GM23338 (cell line): ENCODE measurements at regions not wholly inside any gene's neighbourhood (a gene's known extent, or its start where the extent isn't known, plus 50 kb on each side); places are given as distances from the start of the nearest gene placed in this dataset.

Experiments used
- ATAC-seq: fragments of 200-7000 bp; cut with Tn5 transposase; 3 replicates; pipeline ENCODE4 v1.9.1; 2020
- DNase-seq: peaks from one replicate; pipeline ENCODE4 v3.0.0-alpha.2; 2015; ENCODE audit warnings: low spot score
- H2AFZ ChIP-seq: fragments of 200-600 bp; sonication (generic); 2 replicates; pipeline ENCODE4 v1.8.0; 2016; ENCODE audit warnings: antibody characterized with exemption, mild to moderate bottlenecking, moderate library complexity
- H3F3A ChIP-seq: fragments of 200-600 bp; sonication (generic); replicated peaks from 2 replicates; pipeline ENCODE4 v1.8.0; 2017; ENCODE audit warnings: antibody characterized with exemption, mixed run types, low read depth
- H3K27ac ChIP-seq: fragments of 200-600 bp; sonication (generic); 2 replicates; pipeline ENCODE4 v1.6.1; 2016; ENCODE audit warnings: low read depth
- H3K27me3 ChIP-seq: fragments of 200-600 bp; sonication (generic); 2 replicates; pipeline ENCODE4 v1.8.0; 2016; ENCODE audit warnings: mild to moderate bottlenecking, mixed run types, moderate library complexity; ENCODE audit not compliant: insufficient read depth
- H3K36me3 ChIP-seq: fragments of 200-600 bp; sonication (generic); 2 replicates; pipeline ENCODE4 v1.8.0; 2016; ENCODE audit warnings: mild to moderate bottlenecking; ENCODE audit not compliant: insufficient read depth
- H3K4me1 ChIP-seq: fragments of 200-600 bp; sonication (generic); 2 replicates; pipeline ENCODE4 v1.8.0; 2016; ENCODE audit warnings: mild to moderate bottlenecking, moderate library complexity; ENCODE audit not compliant: insufficient read depth
- H3K4me2 ChIP-seq: fragments of 200-600 bp; sonication (generic); 2 replicates; pipeline ENCODE4 v1.7.1; 2017; ENCODE audit warnings: mixed run types
- H3K4me3 ChIP-seq: fragments of 200-600 bp; sonication (generic); 2 replicates; pipeline ENCODE4 v1.6.1; 2016; ENCODE audit warnings: mixed run types
- H3K79me2 ChIP-seq: fragments of 200-600 bp; sonication (generic); replicated peaks from 2 replicates; pipeline ENCODE4 v1.8.0; 2017; ENCODE audit warnings: mild to moderate bottlenecking; ENCODE audit not compliant: insufficient read depth
- H3K9me2 ChIP-seq: fragments of 200-600 bp; sonication (generic); 2 replicates; pipeline ENCODE4 v1.8.0; 2017; ENCODE audit not compliant: insufficient read depth
- H4K20me1 ChIP-seq: fragments of 200-600 bp; sonication (generic); replicated peaks from 2 replicates; pipeline ENCODE4 v1.8.0; 2017; ENCODE audit warnings: mild to moderate bottlenecking; ENCODE audit not compliant: insufficient read depth
- H3K27ac Mint-ChIP-seq: 2 replicates; pipeline ENCODE4 v1.8.0; 2020; ENCODE audit warnings: inconsistent platforms, mild to moderate bottlenecking, moderate library complexity, mixed read lengths
- H3K27me3 Mint-ChIP-seq: 3 replicates; pipeline ENCODE4 v1.8.0; 2022; ENCODE audit warnings: low read depth, mild to moderate bottlenecking, moderate library complexity, mixed read lengths, inconsistent platforms; ENCODE audit not compliant: insufficient read depth, poor library complexity
- H3K36me3 Mint-ChIP-seq: 3 replicates; pipeline ENCODE4 v1.8.0; 2021; ENCODE audit warnings: low read depth, mild to moderate bottlenecking, inconsistent platforms, moderate library complexity, mixed read lengths
- H3K4me1 Mint-ChIP-seq: 3 replicates; pipeline ENCODE4 v1.8.0; 2020; ENCODE audit warnings: mild to moderate bottlenecking, inconsistent platforms, mixed read lengths
- H3K4me3 Mint-ChIP-seq: 3 replicates; pipeline ENCODE4 v1.8.0; 2021; ENCODE audit warnings: moderate library complexity, mild to moderate bottlenecking, inconsistent platforms, mixed read lengths
- H3K9me3 Mint-ChIP-seq: 3 replicates; pipeline ENCODE4 v1.8.0; 2020; ENCODE audit warnings: moderate library complexity, mild to moderate bottlenecking, inconsistent platforms, mixed read lengths
- CREB1 ChIP-seq: fragments of 250-450 bp; sonication (Bioruptor Pico); IDR thresholded peaks from 2 replicates; pipeline ENCODE4 v1.5.0; 2020; ENCODE audit warnings: low read depth, mild to moderate bottlenecking, moderate library complexity
- ETS1 ChIP-seq: IDR thresholded peaks from 2 replicates; pipeline ENCODE4 v1.6.1; 2016; ENCODE audit warnings: antibody characterized with exemption
- EZH2 ChIP-seq: fragments of 200-600 bp; sonication (generic); IDR thresholded peaks from one replicate; pipeline ENCODE4 v1.8.0; 2017; ENCODE audit warnings: antibody characterized with exemption, mild to moderate bottlenecking, low read depth; ENCODE audit not compliant: unreplicated experiment
- EZH2phosphoT487 ChIP-seq: fragments of 200-600 bp; sonication (generic); IDR thresholded peaks from one replicate; pipeline ENCODE4 v1.8.1; 2018; ENCODE audit warnings: antibody characterized with exemption; ENCODE audit not compliant: unreplicated experiment
- JUNB ChIP-seq: IDR thresholded peaks from one replicate; pipeline ENCODE4 v1.6.1; 2016; ENCODE audit warnings: antibody characterized with exemption; ENCODE audit not compliant: unreplicated experiment
- NANOG ChIP-seq: IDR thresholded peaks from 2 replicates; pipeline ENCODE4 v1.6.1; 2016; ENCODE audit warnings: antibody characterized with exemption, borderline replicate concordance
- POLR2AphosphoS5 ChIP-seq: IDR thresholded peaks from 2 replicates; pipeline ENCODE4 v1.6.1; 2016; ENCODE audit warnings: antibody characterized with exemption, low read depth
- STAT1 ChIP-seq: IDR thresholded peaks from one replicate; pipeline ENCODE4 v1.6.1; 2016; ENCODE audit warnings: antibody characterized with exemption; ENCODE audit not compliant: unreplicated experiment
- ZNF114 ChIP-seq: fragments of 250-450 bp; sonication (Bioruptor Pico); IDR thresholded peaks from 2 replicates; pipeline ENCODE4 v1.5.0; 2020; ENCODE audit warnings: mild to moderate bottlenecking, moderate library complexity
- ZNF331 ChIP-seq: fragments of 250-450 bp; sonication (Bioruptor Pico); IDR thresholded peaks from 2 replicates; pipeline ENCODE4 v1.5.0; 2020; ENCODE audit warnings: low read depth, mild to moderate bottlenecking, moderate library complexity
- ZNF462 ChIP-seq: fragments of 250-450 bp; sonication (Bioruptor Pico); IDR thresholded peaks from 2 replicates; pipeline ENCODE4 v1.5.0; 2020; ENCODE audit warnings: mild to moderate bottlenecking, moderate library complexity
- TF ChIP-seq, protein P1 (sequence below), 2 experiments: fragments of 200-600 bp in 1 of 2; sonication (generic) in 1 of 2; conservative IDR thresholded peaks; 2 replicates each; pipeline versions ENCODE4 v1.5.1 to v1.6.1; 2016 to 2017; ENCODE audit warnings: antibody characterized with exemption in 2 of 2, low read depth in 2 of 2, mild to moderate bottlenecking in 2 of 2, moderate library complexity in 1 of 2
- TF ChIP-seq, protein P2 (sequence below): IDR thresholded peaks from one replicate; pipeline ENCODE4 v1.6.1; 2018; ENCODE audit warnings: antibody characterized with exemption; ENCODE audit not compliant: unreplicated experiment

DNA sequence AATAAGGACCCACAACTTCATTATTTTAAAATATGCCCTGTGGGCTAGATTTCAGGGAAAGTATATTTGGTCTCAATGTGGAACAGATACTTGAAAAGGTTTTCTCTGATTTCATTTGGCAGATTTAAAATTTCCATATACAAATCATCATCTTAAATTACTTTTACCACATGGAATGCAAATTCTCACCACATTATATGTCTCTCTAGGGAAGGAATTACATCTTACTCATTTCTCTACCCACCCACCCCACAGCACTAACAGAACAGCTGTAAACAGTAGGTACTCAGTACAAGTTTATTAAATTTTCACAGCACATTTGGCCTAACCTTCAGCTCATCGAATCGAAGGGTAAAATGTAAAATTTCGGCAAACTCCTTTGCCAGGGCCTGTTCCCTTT lies 104.0 kb downstream of the CYRIA start:
- Mint-ChIP-seq H3K9me3 (no peaks in the 10 kb centered on the region), H3K4me1 (peaks cover under 1% of the 10 kb centered on the region; the same call in 1 of the 3 replicates), H3K27ac (no peak overlapping the region), H3K27me3 (no peaks in the 10 kb centered on the region), H3K36me3 (no peaks in the 10 kb centered on the region), H3K4me3 (no peak overlapping the region)
- no peak for ATAC-seq
- H4K20me1 ChIP-seq = no peaks in the 10 kb centered on the region
- no peak for DNase-seq
- TF ChIP-seq, protein P1, sequence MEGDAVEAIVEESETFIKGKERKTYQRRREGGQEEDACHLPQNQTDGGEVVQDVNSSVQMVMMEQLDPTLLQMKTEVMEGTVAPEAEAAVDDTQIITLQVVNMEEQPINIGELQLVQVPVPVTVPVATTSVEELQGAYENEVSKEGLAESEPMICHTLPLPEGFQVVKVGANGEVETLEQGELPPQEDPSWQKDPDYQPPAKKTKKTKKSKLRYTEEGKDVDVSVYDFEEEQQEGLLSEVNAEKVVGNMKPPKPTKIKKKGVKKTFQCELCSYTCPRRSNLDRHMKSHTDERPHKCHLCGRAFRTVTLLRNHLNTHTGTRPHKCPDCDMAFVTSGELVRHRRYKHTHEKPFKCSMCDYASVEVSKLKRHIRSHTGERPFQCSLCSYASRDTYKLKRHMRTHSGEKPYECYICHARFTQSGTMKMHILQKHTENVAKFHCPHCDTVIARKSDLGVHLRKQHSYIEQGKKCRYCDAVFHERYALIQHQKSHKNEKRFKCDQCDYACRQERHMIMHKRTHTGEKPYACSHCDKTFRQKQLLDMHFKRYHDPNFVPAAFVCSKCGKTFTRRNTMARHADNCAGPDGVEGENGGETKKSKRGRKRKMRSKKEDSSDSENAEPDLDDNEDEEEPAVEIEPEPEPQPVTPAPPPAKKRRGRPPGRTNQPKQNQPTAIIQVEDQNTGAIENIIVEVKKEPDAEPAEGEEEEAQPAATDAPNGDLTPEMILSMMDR (conservative IDR thresholded peaks at IDR 0.05; ENCODE audit: low read depth in 2 of 2) = no peak
- TF ChIP-seq POLR2AphosphoS5 (no peak), NANOG (no peak), ZNF114 (CRISPR knock-in tag) (no peak), EZH2 (no peak), CREB1 (CRISPR knock-in tag) (no peak), STAT1 (no peak), EZH2phosphoT487 (no peak), ETS1 (no peak), ZNF331 (CRISPR knock-in tag) (no peak), JUNB (no peak), ZNF462 (CRISPR knock-in tag) (no peak)
- TF ChIP-seq, protein P2, sequence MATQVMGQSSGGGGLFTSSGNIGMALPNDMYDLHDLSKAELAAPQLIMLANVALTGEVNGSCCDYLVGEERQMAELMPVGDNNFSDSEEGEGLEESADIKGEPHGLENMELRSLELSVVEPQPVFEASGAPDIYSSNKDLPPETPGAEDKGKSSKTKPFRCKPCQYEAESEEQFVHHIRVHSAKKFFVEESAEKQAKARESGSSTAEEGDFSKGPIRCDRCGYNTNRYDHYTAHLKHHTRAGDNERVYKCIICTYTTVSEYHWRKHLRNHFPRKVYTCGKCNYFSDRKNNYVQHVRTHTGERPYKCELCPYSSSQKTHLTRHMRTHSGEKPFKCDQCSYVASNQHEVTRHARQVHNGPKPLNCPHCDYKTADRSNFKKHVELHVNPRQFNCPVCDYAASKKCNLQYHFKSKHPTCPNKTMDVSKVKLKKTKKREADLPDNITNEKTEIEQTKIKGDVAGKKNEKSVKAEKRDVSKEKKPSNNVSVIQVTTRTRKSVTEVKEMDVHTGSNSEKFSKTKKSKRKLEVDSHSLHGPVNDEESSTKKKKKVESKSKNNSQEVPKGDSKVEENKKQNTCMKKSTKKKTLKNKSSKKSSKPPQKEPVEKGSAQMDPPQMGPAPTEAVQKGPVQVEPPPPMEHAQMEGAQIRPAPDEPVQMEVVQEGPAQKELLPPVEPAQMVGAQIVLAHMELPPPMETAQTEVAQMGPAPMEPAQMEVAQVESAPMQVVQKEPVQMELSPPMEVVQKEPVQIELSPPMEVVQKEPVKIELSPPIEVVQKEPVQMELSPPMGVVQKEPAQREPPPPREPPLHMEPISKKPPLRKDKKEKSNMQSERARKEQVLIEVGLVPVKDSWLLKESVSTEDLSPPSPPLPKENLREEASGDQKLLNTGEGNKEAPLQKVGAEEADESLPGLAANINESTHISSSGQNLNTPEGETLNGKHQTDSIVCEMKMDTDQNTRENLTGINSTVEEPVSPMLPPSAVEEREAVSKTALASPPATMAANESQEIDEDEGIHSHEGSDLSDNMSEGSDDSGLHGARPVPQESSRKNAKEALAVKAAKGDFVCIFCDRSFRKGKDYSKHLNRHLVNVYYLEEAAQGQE = no peak
- no peak overlapping the region for H3K4me2 ChIP-seq
- H3K79me2 ChIP-seq = no peaks in the 10 kb centered on the region
- H3K4me1 ChIP-seq = no peaks in the 10 kb centered on the region
- H3K27me3 ChIP-seq = no peaks in the 10 kb centered on the region
- no peaks in the 10 kb centered on the region for H3F3A ChIP-seq
- H2AFZ ChIP-seq = no peak overlapping the region
- H3K9me2 ChIP-seq = peaks cover 5% of the 10 kb centered on the region; the same call in 1 of the 2 replicates
- H3K36me3 ChIP-seq = no peaks in the 10 kb centered on the region
- H3K27ac ChIP-seq = no peak overlapping the region
- H3K4me3 ChIP-seq = no peak overlapping the region
